Fibroblast of lung (primary cell): ENCODE measurements at regions not wholly inside any gene's neighbourhood (a gene's known extent, or its start where the extent isn't known, plus 50 kb on each side); places are given as distances from the start of the nearest gene placed in this dataset.

ENCODE experiments used
- DNase-seq, 2 donors: peaks; one replicate each; pipeline versions ENCODE4 v3.0.0 to v3.0.0-alpha.2; 2010; ENCODE audit warnings: low read depth in 2 of 2
- H2AFZ ChIP-seq: 2 replicates; pipeline ENCODE4 v1.5.1; 2012; ENCODE audit warnings: low read length, control low read depth, inconsistent platforms
- H3K27ac ChIP-seq: 2 replicates; pipeline ENCODE4 v1.5.1; 2011; ENCODE audit warnings: low read length, control low read depth; ENCODE audit not compliant: insufficient read depth
- H3K27me3 ChIP-seq: 2 replicates; pipeline ENCODE4 v1.5.1; 2011; ENCODE audit warnings: mild to moderate bottlenecking, low read length; ENCODE audit not compliant: control insufficient read depth, insufficient read depth
- H3K36me3 ChIP-seq: 2 replicates; pipeline ENCODE4 v1.5.1; 2011; ENCODE audit warnings: low read length; ENCODE audit not compliant: control insufficient read depth, insufficient read depth
- H3K4me1 ChIP-seq: 2 replicates; pipeline ENCODE4 v1.5.1; 2011; ENCODE audit warnings: low read length; ENCODE audit not compliant: control insufficient read depth, insufficient read depth; ENCODE audit errors: extremely low read depth
- H3K4me2 ChIP-seq: 2 replicates; pipeline ENCODE4 v1.5.1; 2011; ENCODE audit warnings: low read length, control low read depth; ENCODE audit not compliant: insufficient read depth; ENCODE audit errors: extremely low read depth
- H3K4me3 ChIP-seq, 4 experiments: fragments of 200-600 bp in 1 of 4; sonication (generic) in 1 of 4; replicated peaks in 1 of 4; 2 replicates each; pipeline ENCODE4 v1.5.1; 2011 to 2016; ENCODE audit warnings: low read length in 4 of 4, low read depth in 3 of 4, mild to moderate bottlenecking in 3 of 4, control low read depth in 2 of 4, inconsistent platforms in 1 of 4, mixed read lengths in 1 of 4; ENCODE audit not compliant: insufficient read depth in 1 of 4; ENCODE audit errors: control extremely low read depth in 1 of 4
- H3K79me2 ChIP-seq: 2 replicates; pipeline ENCODE4 v1.5.1; 2012; ENCODE audit warnings: mild to moderate bottlenecking, low read length, inconsistent platforms; ENCODE audit not compliant: control insufficient read depth, insufficient read depth
- H3K9ac ChIP-seq: 2 replicates; pipeline ENCODE4 v1.5.1; 2011; ENCODE audit warnings: mild to moderate bottlenecking, low read length, control low read depth; ENCODE audit not compliant: insufficient read depth
- H3K9me3 ChIP-seq: 2 replicates; pipeline ENCODE4 v1.5.1; 2012; ENCODE audit warnings: low read depth, low read length; ENCODE audit not compliant: control insufficient read depth, insufficient read depth
- H4K20me1 ChIP-seq: 2 replicates; pipeline ENCODE4 v1.5.1; 2011; ENCODE audit warnings: low read length; ENCODE audit not compliant: control insufficient read depth, insufficient read depth; ENCODE audit errors: extremely low read depth
- EZH2 ChIP-seq: IDR thresholded peaks from 2 replicates; pipeline ENCODE4 v1.5.1; 2012; ENCODE audit warnings: low read length, control low read depth, mild to moderate bottlenecking; ENCODE audit errors: missing control alignments
- TF ChIP-seq, protein P1 (sequence below), 2 donors: IDR thresholded peaks in 1 of 2; conservative IDR thresholded peaks in 1 of 2; 1 replicate in 1 of 2; 2 replicates in 1 of 2; pipeline ENCODE4 v1.5.1; 2011 to 2012; ENCODE audit warnings: low read length in 2 of 2, control low read depth in 1 of 2, inconsistent platforms in 1 of 2, low read depth in 1 of 2, mild to moderate bottlenecking in 1 of 2

DNA sequence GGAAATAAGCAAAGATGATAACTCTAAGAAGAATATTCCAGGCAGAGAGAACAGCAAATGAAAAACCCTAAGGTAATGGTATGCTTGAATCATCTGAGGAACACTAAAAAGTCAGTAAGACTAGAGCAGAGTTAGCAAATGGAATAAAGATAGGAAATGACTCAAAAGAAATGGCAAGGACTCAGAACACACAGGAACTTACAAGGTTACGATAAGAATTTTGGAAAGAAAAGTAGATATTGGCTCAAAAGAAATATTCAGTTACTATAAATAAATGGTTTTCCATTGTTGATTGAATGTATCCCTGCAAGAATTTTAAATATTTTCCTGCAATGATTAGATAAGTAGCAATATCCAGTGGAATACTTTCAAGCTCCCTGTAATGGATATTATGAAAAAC, 705.8 kb downstream of the C12orf50 start:
- H3K4me3 ChIP-seq, result no peak overlapping the region
- H3K27me3 ChIP-seq, result no peaks in the 10 kb centered on the region
- H3K4me1 ChIP-seq, result no peaks in the 10 kb centered on the region
- H3K36me3 ChIP-seq, result no peaks in the 10 kb centered on the region
- H3K9ac ChIP-seq, result no peak overlapping the region
- no peak overlapping the region for H2AFZ ChIP-seq
- no peak for TF ChIP-seq EZH2
- TF ChIP-seq, protein P1, sequence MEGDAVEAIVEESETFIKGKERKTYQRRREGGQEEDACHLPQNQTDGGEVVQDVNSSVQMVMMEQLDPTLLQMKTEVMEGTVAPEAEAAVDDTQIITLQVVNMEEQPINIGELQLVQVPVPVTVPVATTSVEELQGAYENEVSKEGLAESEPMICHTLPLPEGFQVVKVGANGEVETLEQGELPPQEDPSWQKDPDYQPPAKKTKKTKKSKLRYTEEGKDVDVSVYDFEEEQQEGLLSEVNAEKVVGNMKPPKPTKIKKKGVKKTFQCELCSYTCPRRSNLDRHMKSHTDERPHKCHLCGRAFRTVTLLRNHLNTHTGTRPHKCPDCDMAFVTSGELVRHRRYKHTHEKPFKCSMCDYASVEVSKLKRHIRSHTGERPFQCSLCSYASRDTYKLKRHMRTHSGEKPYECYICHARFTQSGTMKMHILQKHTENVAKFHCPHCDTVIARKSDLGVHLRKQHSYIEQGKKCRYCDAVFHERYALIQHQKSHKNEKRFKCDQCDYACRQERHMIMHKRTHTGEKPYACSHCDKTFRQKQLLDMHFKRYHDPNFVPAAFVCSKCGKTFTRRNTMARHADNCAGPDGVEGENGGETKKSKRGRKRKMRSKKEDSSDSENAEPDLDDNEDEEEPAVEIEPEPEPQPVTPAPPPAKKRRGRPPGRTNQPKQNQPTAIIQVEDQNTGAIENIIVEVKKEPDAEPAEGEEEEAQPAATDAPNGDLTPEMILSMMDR (conservative IDR thresholded peaks at IDR 0.05 in 1 of 2, IDR thresholded peaks at IDR 0.05 in 1 of 2; ENCODE audit: low read depth in 1 of 2, low read length in 2 of 2), result no peak
- no peak overlapping the region for H3K27ac ChIP-seq
- H3K4me2 ChIP-seq, result no peak overlapping the region
- H3K79me2 ChIP-seq, result no peaks in the 10 kb centered on the region
- no peaks in the 10 kb centered on the region for H3K9me3 ChIP-seq
- no peaks in the 10 kb centered on the region for H4K20me1 ChIP-seq
- peak; percentile 66 to 97 for DNase-seq

DNA sequence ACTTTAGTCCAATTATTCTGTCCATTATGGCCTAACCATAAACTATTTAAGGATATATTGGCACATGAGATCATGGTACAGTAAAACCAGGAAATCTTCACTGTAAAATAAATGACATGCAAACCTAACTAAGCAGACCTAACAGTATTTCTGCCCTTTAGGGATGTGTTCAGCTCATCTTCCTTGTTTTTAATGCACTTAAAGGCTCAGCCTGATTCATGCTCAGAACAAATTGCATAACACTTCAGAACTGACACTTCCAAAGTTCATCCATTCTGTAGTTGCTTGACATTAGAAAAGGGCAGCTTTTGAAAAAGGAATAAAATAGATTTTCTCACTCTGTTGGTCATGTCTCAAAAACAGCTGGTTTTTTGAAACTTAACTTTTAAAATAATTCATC, 708.5 kb downstream of the C12orf50 start:
- peak; percentile 15 to 17 for DNase-seq
- Histone ChIP-seq H3K4me2 (no peak overlapping the region), H2AFZ (no peak overlapping the region), H4K20me1 (no peaks in the 10 kb centered on the region), H3K36me3 (no peaks in the 10 kb centered on the region), H3K4me3 (no peak overlapping the region), H3K27ac (no peak overlapping the region), H3K4me1 (no peaks in the 10 kb centered on the region), H3K9ac (no peak overlapping the region), H3K79me2 (no peaks in the 10 kb centered on the region), H3K27me3 (no peaks in the 10 kb centered on the region), H3K9me3 (no peaks in the 10 kb centered on the region)
- TF ChIP-seq EZH2, result no peak
- TF ChIP-seq, protein P1 (conservative IDR thresholded peaks at IDR 0.05 in 1 of 2, IDR thresholded peaks at IDR 0.05 in 1 of 2; ENCODE audit: low read depth in 1 of 2, low read length in 2 of 2), result no peak

DNA sequence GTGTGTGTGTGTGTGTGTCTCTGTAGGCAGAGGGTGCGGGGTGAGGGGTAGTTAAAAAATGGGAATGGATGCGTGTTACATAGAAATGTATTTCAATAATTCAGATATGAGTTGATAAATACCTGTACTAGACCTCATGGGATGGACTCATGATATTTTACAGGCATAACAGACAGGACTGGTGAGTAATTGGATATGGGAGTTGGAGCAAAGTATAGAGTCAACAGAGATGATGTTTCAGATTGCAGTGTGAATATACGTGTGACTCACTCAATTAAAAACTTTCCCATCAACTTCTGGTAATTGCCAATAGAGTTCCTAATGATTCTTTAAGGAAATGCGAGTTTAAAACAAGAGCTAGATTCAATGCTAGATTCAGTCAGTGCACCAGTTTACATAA, 711.9 kb downstream of the C12orf50 start:
- H3K9ac ChIP-seq, result no peak overlapping the region
- H3K27me3 ChIP-seq, result no peaks in the 10 kb centered on the region
- TF ChIP-seq EZH2, result no peak
- TF ChIP-seq, protein P1 (conservative IDR thresholded peaks at IDR 0.05 in 1 of 2, IDR thresholded peaks at IDR 0.05 in 1 of 2; ENCODE audit: low read depth in 1 of 2, low read length in 2 of 2), result no peak
- H2AFZ ChIP-seq, result no peak overlapping the region
- H3K9me3 ChIP-seq, result no peaks in the 10 kb centered on the region
- no peaks in the 10 kb centered on the region for H4K20me1 ChIP-seq
- no peak overlapping the region for H3K4me3 ChIP-seq
- H3K4me2 ChIP-seq, result no peak overlapping the region
- DNase-seq, result peak in 1 of 2 donors; percentile 29
- no peaks in the 10 kb centered on the region for H3K4me1 ChIP-seq
- H3K27ac ChIP-seq, result no peak overlapping the region
- H3K79me2 ChIP-seq, result no peaks in the 10 kb centered on the region
- H3K36me3 ChIP-seq, result no peaks in the 10 kb centered on the region
